Hepatic stellate cell (primary cell): ENCODE measurements at regions not wholly inside any gene's neighbourhood (a gene's known extent, or its start where the extent isn't known, plus 50 kb on each side); places are given as distances from the start of the nearest gene placed in this dataset.

Source experiments
- DNase-seq: peaks from one replicate; pipeline ENCODE4 v3.0.0; 2011; ENCODE audit warnings: low spot score

- DNase-seq: no peak
These were observed 1046.7 kb upstream of the MAP3K7 start for GRCh38 chr6:91633374-91634111.

GRCh38 chr6:91632308-91632707, 1045.4 kb upstream of the MAP3K7 start:
- DNase-seq: no peak

GRCh38 chr6:91631227-91631626, 1044.4 kb upstream of the MAP3K7 start:
- no peak for DNase-seq

GRCh38 chr6:91626911-91627310, 1040.0 kb upstream of the MAP3K7 start:
- no peak for DNase-seq

GRCh38 chr6:91613481-91613880, 1026.6 kb upstream of the MAP3K7 start:
- no peak for DNase-seq

GRCh38 chr6:91611190-91611589, 1024.3 kb upstream of the MAP3K7 start:
- no peak for DNase-seq

- no peak for DNase-seq
These were observed 1021.6 kb upstream of the MAP3K7 start for GRCh38 chr6:91608428-91608827.

GRCh38 chr6:91606148-91606901, 1019.5 kb upstream of the MAP3K7 start:
- DNase-seq: no peak

GRCh38 chr6:91600561-91600960, 1013.7 kb upstream of the MAP3K7 start:
- DNase-seq: no peak

GRCh38 chr6:91590191-91590590, 1003.3 kb upstream of the MAP3K7 start:
- DNase-seq: no peak

- DNase-seq: no peak
These were observed 993.8 kb upstream of the MAP3K7 start for GRCh38 chr6:91580635-91581034.

- DNase-seq: no peak
These were observed 988.2 kb upstream of the MAP3K7 start for GRCh38 chr6:91575032-91575431.

GRCh38 chr6:91573826-91574416, 987.0 kb upstream of the MAP3K7 start:
- no peak for DNase-seq

GRCh38 chr6:91572878-91573277, 986.0 kb upstream of the MAP3K7 start:
- no peak for DNase-seq

GRCh38 chr6:91569071-91569470, 982.2 kb upstream of the MAP3K7 start:
- no peak for DNase-seq

GRCh38 chr6:91566467-91566866, 979.6 kb upstream of the MAP3K7 start:
- DNase-seq: no peak

GRCh38 chr6:91565207-91565606, 978.3 kb upstream of the MAP3K7 start:
- DNase-seq: no peak

GRCh38 chr6:91562955-91563354, 976.1 kb upstream of the MAP3K7 start:
- no peak for DNase-seq

- no peak for DNase-seq
These were observed 973.5 kb upstream of the MAP3K7 start for GRCh38 chr6:91560409-91560808.

GRCh38 chr6:91540902-91541301, 954.0 kb upstream of the MAP3K7 start:
- DNase-seq: no peak

GRCh38 chr6:91539456-91539855, 952.6 kb upstream of the MAP3K7 start:
- DNase-seq: no peak

- no peak for DNase-seq
These were observed 951.8 kb upstream of the MAP3K7 start for GRCh38 chr6:91538622-91539021.

- DNase-seq: no peak
These were observed 947.7 kb upstream of the MAP3K7 start for GRCh38 chr6:91534614-91535013.
